Fibroblast of peridontal ligament (primary cell): ENCODE measurements at regions not wholly inside any gene's neighbourhood (a gene's known extent, or its start where the extent isn't known, plus 50 kb on each side); places are given as distances from the start of the nearest gene placed in this dataset.
"Not testable (repeated sequence)": the region's sequence is repeated elsewhere in the genome, so short reads cannot be mapped to it uniquely, and the experiment has no call there.

Experiments
- DNase-seq: peaks from one replicate; pipeline ENCODE4 v3.0.0-alpha.2; 2010; ENCODE audit errors: extremely low read depth

- DNase-seq, result no peak
These were observed 290.6 kb upstream of the ARHGEF26 start for GRCh38 chr3:153830552-153830951.

- DNase-seq, result no peak
These were observed 285.6 kb upstream of the ARHGEF26 start for GRCh38 chr3:153835540-153835939.

GRCh38 chr3:153840487-153840886 lies 280.7 kb upstream of the ARHGEF26 start:
- no peak for DNase-seq

GRCh38 chr3:153843994-153844393 lies 277.2 kb upstream of the ARHGEF26 start:
- DNase-seq, result no peak

GRCh38 chr3:153845311-153845710 lies 275.9 kb upstream of the ARHGEF26 start:
- DNase-seq, result no peak

GRCh38 chr3:153848702-153849101 lies 272.5 kb upstream of the ARHGEF26 start:
- DNase-seq, result no peak

- DNase-seq, result no peak
These were observed 268.8 kb upstream of the ARHGEF26 start for GRCh38 chr3:153852355-153852754.

GRCh38 chr3:153853163-153853562 lies 268.0 kb upstream of the ARHGEF26 start:
- DNase-seq, result no peak

GRCh38 chr3:153855772-153856171 lies 265.4 kb upstream of the ARHGEF26 start:
- no peak for DNase-seq

GRCh38 chr3:153856932-153857331 lies 264.3 kb upstream of the ARHGEF26 start:
- peak; percentile 1 for DNase-seq

GRCh38 chr3:153864793-153865192 lies 256.4 kb upstream of the ARHGEF26 start:
- no peak for DNase-seq

- no peak for DNase-seq
These were observed 254.3 kb upstream of the ARHGEF26 start for GRCh38 chr3:153866901-153867300.

- DNase-seq, result not testable (repeated sequence)
These were observed 246.8 kb upstream of the ARHGEF26 start for GRCh38 chr3:153874348-153874747.

- DNase-seq, result no peak
These were observed 240.7 kb upstream of the ARHGEF26 start for GRCh38 chr3:153880493-153880892.

GRCh38 chr3:153881201-153881600 lies 240.0 kb upstream of the ARHGEF26 start:
- DNase-seq, result no peak

- no peak for DNase-seq
These were observed 235.8 kb upstream of the ARHGEF26 start for GRCh38 chr3:153885359-153885758.

GRCh38 chr3:153889905-153890334 lies 231.3 kb upstream of the ARHGEF26 start:
- DNase-seq, result no peak

GRCh38 chr3:153892126-153892525 lies 229.1 kb upstream of the ARHGEF26 start:
- no peak for DNase-seq

- DNase-seq, result no peak
These were observed 226.3 kb upstream of the ARHGEF26 start for GRCh38 chr3:153894857-153895256.

GRCh38 chr3:153896197-153896596 lies 225.0 kb upstream of the ARHGEF26 start:
- no peak for DNase-seq

- no peak for DNase-seq
These were observed 224.0 kb upstream of the ARHGEF26 start for GRCh38 chr3:153897025-153897723.

GRCh38 chr3:153897842-153898241 lies 223.3 kb upstream of the ARHGEF26 start:
- DNase-seq, result no peak

- DNase-seq, result peak; percentile 9
These were observed 220.0 kb upstream of the ARHGEF26 start for GRCh38 chr3:153901152-153901551.

GRCh38 chr3:153901991-153902390 lies 219.2 kb upstream of the ARHGEF26 start:
- DNase-seq, result peak; percentile 41
